Naive thymus-derived CD8-positive, alpha-beta T cell (primary cell): ENCODE measurements at regions not wholly inside any gene's neighbourhood (a gene's known extent, or its start where the extent isn't known, plus 50 kb on each side); places are given as distances from the start of the nearest gene placed in this dataset.

Experiments used
- ATAC-seq, 2 donors: fragments of 150-1000 bp; cut with Tn5 transposase in 1 of 2; sonication (Bioruptor Pico), chemical (Tn5 transposase) in 1 of 2; 1 replicate in 1 of 2; 2 replicates in 1 of 2; pipeline ENCODE4 v1.10.0; 2021; ENCODE audit warnings: mild to moderate bottlenecking in 2 of 2, moderate library complexity in 2 of 2
- POLR2A ChIA-PET: fragments of 350-600 bp; sonication (Branson Sonifier 250); formaldehyde crosslinking; loops from one replicate; lab custom pipeline; 2021; ENCODE audit warnings: antibody characterized with exemption; lab: Charles Lee
- DNase-seq, 10 donors: peaks; one replicate each; pipeline versions ENCODE4 v3.0.0 to v3.0.0-alpha.2; 2020 to 2022
- H3K27ac Mint-ChIP-seq, 10 donors: one replicate each; pipeline ENCODE4 v1.8.0; 2020 to 2022; ENCODE audit warnings: mild to moderate bottlenecking in 10 of 10, mixed read lengths in 10 of 10, moderate library complexity in 4 of 10, inconsistent platforms in 1 of 10
- H3K27me3 Mint-ChIP-seq, 5 donors: one replicate each; pipeline ENCODE4 v1.8.0; 2021 to 2022; ENCODE audit warnings: mixed read lengths in 5 of 5
- H3K36me3 Mint-ChIP-seq, 3 donors: one replicate each; pipeline ENCODE4 v1.8.0; 2020 to 2022; ENCODE audit warnings: mixed read lengths in 3 of 3, mild to moderate bottlenecking in 2 of 3, inconsistent platforms in 1 of 3
- H3K4me1 Mint-ChIP-seq, 4 donors: one replicate each; pipeline ENCODE4 v1.8.0; 2021 to 2022; ENCODE audit warnings: mixed read lengths in 4 of 4
- H3K4me3 Mint-ChIP-seq, 10 donors: one replicate each; pipeline ENCODE4 v1.8.0; 2020 to 2022; ENCODE audit warnings: mild to moderate bottlenecking in 10 of 10, mixed read lengths in 10 of 10, moderate library complexity in 6 of 10, inconsistent platforms in 1 of 10
- H3K9me3 Mint-ChIP-seq, 9 donors: one replicate each; pipeline ENCODE4 v1.8.0; 2020 to 2022; ENCODE audit warnings: mixed read lengths in 9 of 9, mild to moderate bottlenecking in 3 of 9, inconsistent platforms in 1 of 9, moderate library complexity in 1 of 9

DNA sequence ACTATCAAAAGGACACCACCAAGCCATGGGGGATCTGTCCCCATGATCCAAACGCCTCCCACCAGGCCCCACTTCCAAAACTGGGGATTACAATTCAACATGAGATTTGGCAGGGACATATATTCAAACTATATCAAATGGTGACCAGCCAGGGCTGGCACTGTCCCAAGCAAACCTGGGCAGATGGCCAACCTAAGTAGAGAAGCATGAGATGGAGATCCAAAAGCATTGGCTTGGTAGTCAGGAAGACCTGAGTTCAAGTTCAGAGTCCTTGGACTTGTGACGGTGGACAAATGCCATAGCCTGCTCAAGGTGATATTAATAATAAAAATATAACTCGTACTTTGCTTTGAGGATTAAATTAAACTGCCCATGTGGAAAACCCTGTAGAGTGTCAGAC is 79.2 kb upstream of the HS3ST1 start:
- H3K9me3 Mint-ChIP-seq = peaks cover 0 to 4% (median 0%) of the 10 kb centered on the region in 9 donors
- no peak overlapping the region for H3K27ac Mint-ChIP-seq
- H3K4me3 Mint-ChIP-seq = no peak overlapping the region
- H3K36me3 Mint-ChIP-seq = peaks cover 0 to 6% (median 0%) of the 10 kb centered on the region in 3 donors
- POLR2A ChIA-PET = no interaction called here
- DNase-seq = no peak
- H3K27me3 Mint-ChIP-seq = peaks cover 0 to 13% (median 4%) of the 10 kb centered on the region in 5 donors
- peaks cover 4 to 7% (median 6%) of the 10 kb centered on the region in 4 donors for H3K4me1 Mint-ChIP-seq
- ATAC-seq = no peak

DNA sequence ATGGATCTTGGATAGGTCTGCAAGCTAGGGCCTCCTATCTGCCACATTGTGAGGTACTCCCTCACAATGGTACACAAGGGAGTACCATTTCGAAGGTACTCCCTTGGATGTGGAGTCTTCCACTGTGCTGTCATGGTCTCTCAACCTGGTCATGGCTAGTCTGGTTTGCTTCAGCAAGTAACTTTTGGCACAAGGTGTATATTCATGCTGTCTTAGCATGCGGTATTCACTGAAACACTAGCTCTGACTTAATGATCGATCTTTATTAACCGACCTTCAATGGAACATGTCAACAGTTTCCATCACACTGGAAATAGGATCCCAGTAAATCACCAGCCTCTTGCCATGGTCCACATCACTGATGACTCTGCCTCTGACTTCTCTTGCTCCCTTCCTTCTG is 77.5 kb upstream of the HS3ST1 start:
- H3K4me3 Mint-ChIP-seq = no peak overlapping the region
- no peak overlapping the region for H3K27ac Mint-ChIP-seq
- peaks cover 0 to 9% (median 0%) of the 10 kb centered on the region in 9 donors for H3K9me3 Mint-ChIP-seq
- peaks cover 0 to 1% (median 0%) of the 10 kb centered on the region in 5 donors for H3K27me3 Mint-ChIP-seq
- peaks cover 4 to 7% (median 6%) of the 10 kb centered on the region in 4 donors for H3K4me1 Mint-ChIP-seq
- H3K36me3 Mint-ChIP-seq = peaks cover 0 to 6% (median 0%) of the 10 kb centered on the region in 3 donors
- no peak for ATAC-seq
- POLR2A ChIA-PET = interaction anchor here (0.6 kb wide), 1 partner anchor 13 kb away, joined by 4 read pairs; no protein-coding TSS in a partner anchor
- DNase-seq = no peak

DNA sequence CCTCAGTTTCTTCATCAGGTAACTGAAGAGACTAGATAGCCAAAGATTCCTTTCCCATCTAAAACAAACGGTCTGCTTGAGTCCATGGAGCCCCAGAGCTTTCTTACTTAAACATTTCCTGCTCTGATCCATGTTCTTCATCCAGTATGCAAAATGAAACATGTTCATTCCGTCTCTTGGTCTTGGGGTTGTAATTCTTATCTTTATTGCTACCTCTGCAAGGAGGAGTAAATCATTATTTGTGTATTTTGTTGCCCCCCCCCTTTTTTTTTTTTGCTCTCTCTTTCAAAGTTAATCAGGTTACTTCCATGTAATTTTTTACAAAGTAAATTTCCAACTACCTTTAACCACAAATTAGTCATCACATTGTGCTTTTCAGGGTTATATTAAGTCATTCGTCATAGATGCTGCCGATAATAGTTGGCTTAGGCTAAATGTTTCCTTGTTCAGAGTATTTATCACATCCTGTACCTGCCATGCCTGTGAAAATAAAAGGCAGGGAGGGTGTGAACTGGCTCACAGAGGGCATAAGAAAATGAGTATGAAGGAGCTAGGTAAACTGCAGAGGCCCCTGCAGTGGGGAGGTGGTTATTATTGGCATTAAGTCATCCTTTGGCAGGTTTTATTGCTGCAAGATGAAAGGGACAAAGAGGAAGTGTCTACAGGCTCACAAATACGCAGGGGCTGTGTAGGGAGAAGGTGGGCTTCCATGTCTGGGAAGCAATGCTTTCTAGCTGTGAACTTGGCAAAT is 76.7 kb upstream of the HS3ST1 start:
- H3K4me3 Mint-ChIP-seq = no peak overlapping the region
- peaks cover 0 to 9% (median 0%) of the 10 kb centered on the region in 9 donors for H3K9me3 Mint-ChIP-seq
- POLR2A ChIA-PET = interaction anchor here (0.6 kb wide), 1 partner anchor 13 kb away, joined by 4 read pairs; no protein-coding TSS in a partner anchor
- H3K4me1 Mint-ChIP-seq = peaks cover 4 to 7% (median 6%) of the 10 kb centered on the region in 4 donors
- ATAC-seq = no peak
- DNase-seq = no peak
- peaks cover 0 to 1% (median 0%) of the 10 kb centered on the region in 5 donors for H3K27me3 Mint-ChIP-seq
- peaks cover 0 to 6% (median 0%) of the 10 kb centered on the region in 3 donors for H3K36me3 Mint-ChIP-seq
- peak overlapping the region in 2 of 10 donors; percentile 0 to 32 for H3K27ac Mint-ChIP-seq

DNA sequence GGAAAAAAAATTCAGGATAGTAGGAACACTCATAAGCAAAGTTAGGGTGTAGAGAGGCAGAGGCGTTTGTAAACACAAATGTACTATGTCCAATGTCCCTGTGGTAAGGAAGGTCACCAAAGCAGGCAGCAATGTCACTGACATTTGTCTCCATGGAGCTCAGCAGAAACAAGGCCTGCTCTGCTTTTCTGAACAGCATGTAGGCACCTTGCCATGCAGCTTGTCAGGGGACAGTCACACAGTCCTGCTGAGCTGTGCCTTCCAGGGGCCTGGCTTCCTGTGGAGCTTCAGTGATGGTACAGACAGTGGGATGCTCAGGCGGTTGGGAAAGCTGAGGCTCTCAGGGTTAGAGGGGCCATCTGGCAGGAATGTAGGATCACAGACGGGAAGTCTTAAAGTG is 74.5 kb upstream of the HS3ST1 start:
- Mint-ChIP-seq H3K4me3 (no peak overlapping the region), H3K4me1 (peaks cover 4 to 7% (median 6%) of the 10 kb centered on the region in 4 donors), H3K9me3 (peaks cover 0 to 12% (median 2%) of the 10 kb centered on the region in 9 donors), H3K27ac (peak overlapping the region in 1 of 10 donors; percentile 35), H3K27me3 (peaks cover 0 to 3% (median 1%) of the 10 kb centered on the region in 5 donors), H3K36me3 (peaks cover 0 to 2% (median 1%) of the 10 kb centered on the region in 3 donors)
- DNase-seq (no peak), ATAC-seq (no peak)
- POLR2A ChIA-PET = no interaction called here

DNA sequence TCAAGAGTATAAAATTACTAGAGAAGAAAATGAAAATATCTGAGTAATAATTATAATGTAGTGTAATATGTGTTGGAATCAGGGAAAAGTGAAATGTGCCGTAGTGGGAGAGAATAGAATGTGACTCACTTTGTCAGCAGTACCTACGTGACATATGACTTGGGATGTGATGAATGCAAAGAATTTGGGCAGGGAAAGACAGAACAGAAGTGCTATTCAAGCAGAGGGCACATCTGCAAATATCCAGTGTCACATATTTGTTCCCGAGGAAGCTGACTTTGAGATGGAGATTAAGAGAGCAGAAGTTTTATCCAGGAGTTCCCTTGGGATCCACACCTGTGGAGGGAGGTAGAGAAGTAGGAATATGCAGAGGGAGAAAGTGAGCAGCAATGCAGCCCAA is 69.3 kb upstream of the HS3ST1 start:
- Mint-ChIP-seq H3K27me3 (peaks cover 2 to 7% (median 5%) of the 10 kb centered on the region in 5 donors), H3K27ac (no peak overlapping the region)
- no peak for ATAC-seq

DNA sequence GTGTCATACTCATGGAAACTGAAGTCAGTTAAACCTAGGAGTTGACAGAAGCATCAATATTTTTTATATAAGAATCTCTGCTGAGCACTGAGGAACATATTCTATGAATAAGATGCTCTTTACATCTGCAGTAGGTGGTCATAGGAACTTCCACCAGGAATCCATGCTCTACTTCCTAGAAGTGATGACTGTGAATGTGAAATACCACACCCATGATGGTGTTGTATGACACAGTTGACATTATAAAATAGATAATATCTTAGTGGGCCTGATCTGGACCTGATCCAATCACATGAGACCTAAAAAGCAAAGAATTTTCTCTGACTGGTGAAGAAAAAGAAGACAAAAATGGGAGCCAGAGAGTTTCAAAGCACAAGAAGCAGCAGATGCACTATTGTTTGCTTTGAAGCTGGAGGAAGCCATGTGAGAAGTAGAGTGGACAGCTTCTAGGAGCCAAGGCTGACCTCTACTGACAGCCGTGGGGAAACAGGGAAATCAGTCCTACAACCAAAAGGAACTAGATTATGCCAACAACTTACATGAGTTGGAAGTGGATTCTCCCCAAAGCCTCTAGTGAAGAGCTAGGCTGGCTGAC is 68.6 kb upstream of the HS3ST1 start:
- peaks cover 1 to 7% (median 5%) of the 10 kb centered on the region in 5 donors for H3K27me3 Mint-ChIP-seq
- no peak for DNase-seq
- H3K4me3 Mint-ChIP-seq = no peak overlapping the region
- H3K9me3 Mint-ChIP-seq = peaks cover 0 to 16% (median 7%) of the 10 kb centered on the region in 9 donors
- no peak for ATAC-seq
- peaks cover 0 to 16% (median 7%) of the 10 kb centered on the region in 3 donors for H3K36me3 Mint-ChIP-seq
- POLR2A ChIA-PET = no interaction called here
- peaks cover 0 to 6% (median 1%) of the 10 kb centered on the region in 4 donors for H3K4me1 Mint-ChIP-seq
- H3K27ac Mint-ChIP-seq = no peak overlapping the region

More for the DNA sequence above, 69.3 kb upstream of the HS3ST1 start:
- Mint-ChIP-seq H3K36me3 (peaks cover 0 to 11% (median 4%) of the 10 kb centered on the region in 3 donors), H3K4me1 (peaks cover 0 to 6% (median 1%) of the 10 kb centered on the region in 4 donors), H3K4me3 (no peak overlapping the region), H3K9me3 (peaks cover 0 to 14% (median 7%) of the 10 kb centered on the region in 9 donors)
- DNase-seq = no peak
- POLR2A ChIA-PET = no interaction called here

DNA sequence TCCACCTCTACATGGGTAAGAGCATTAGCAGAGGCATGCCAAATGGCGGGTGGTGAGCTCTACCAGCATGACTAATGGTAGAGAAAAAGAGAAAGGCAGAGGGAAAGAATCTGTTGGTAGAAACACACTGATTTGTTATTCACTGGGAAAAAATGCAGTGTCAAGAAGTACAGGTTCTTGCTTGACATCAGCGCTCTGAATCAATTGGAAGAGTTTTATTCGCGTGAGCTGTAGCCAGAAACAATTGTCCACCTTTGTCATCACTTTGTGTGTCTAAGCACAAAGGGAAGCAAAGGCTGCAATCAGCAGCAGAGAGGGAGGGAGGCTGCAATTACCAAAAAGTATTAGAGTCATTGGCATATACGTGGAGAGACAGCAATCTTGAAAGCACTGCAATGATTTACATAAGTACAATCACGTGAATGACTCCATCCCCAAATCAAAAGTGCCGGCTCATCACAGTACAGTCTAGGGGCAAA is 67.7 kb upstream of the HS3ST1 start:
- H3K4me1 Mint-ChIP-seq = peaks cover 0 to 6% (median 1%) of the 10 kb centered on the region in 4 donors
- POLR2A ChIA-PET = no interaction called here
- no peak overlapping the region for H3K4me3 Mint-ChIP-seq
- H3K27ac Mint-ChIP-seq = no peak overlapping the region
- peaks cover 0 to 16% (median 7%) of the 10 kb centered on the region in 3 donors for H3K36me3 Mint-ChIP-seq
- H3K27me3 Mint-ChIP-seq = peaks cover 1 to 7% (median 5%) of the 10 kb centered on the region in 5 donors
- ATAC-seq = no peak
- DNase-seq = no peak
- H3K9me3 Mint-ChIP-seq = peaks cover 0 to 17% (median 7%) of the 10 kb centered on the region in 9 donors

DNA sequence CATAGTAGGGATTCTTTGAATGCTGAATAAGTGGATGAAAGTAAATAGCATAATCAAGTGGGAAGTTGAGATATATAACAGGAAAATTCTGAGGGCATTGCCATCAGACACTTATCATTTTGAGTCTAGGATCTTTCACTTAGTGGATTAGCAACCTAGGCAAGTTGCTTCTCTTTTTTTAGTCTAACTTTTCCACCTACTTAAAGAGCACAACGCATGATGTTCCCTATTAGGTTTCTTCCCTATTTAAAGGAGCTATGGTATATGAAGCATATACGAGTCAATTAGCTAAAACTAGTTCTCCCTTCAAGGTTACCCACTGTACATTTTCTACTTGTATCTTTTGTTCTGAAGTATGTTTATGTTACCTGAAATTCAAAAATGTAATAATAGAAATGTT is 67.1 kb upstream of the HS3ST1 start:
- H3K4me3 Mint-ChIP-seq = no peak overlapping the region
- H3K27me3 Mint-ChIP-seq = peaks cover 1 to 7% (median 5%) of the 10 kb centered on the region in 5 donors
- H3K36me3 Mint-ChIP-seq = peaks cover 0 to 16% (median 7%) of the 10 kb centered on the region in 3 donors
- POLR2A ChIA-PET = no interaction called here
- no peak overlapping the region for H3K27ac Mint-ChIP-seq
- DNase-seq = no peak
- ATAC-seq = no peak
- peaks cover 0 to 17% (median 7%) of the 10 kb centered on the region in 9 donors for H3K9me3 Mint-ChIP-seq
- H3K4me1 Mint-ChIP-seq = peaks cover 0 to 6% (median 1%) of the 10 kb centered on the region in 4 donors

DNA sequence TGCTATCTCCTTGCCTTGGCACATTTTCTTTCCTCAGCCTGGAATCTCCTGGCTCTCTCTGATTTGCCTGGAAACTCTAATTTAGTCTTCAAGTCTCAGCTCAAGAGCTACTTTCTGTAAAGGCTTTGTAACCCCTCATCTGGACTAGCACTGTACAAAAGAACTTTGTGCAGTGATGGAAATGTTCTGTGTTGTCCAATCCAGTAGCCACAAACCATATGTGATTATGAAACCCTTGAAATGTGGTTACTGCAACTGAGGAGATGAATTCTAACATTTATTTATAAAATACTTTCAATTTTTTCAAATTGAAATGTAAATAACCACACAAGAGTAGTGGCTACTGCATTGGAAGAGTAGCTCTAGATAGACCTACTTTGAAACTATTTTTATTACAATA is 66.6 kb upstream of the HS3ST1 start:
- peaks cover 0 to 16% (median 7%) of the 10 kb centered on the region in 3 donors for H3K36me3 Mint-ChIP-seq
- H3K4me1 Mint-ChIP-seq = peaks cover 0 to 6% (median 1%) of the 10 kb centered on the region in 4 donors
- no peak overlapping the region for H3K27ac Mint-ChIP-seq
- H3K4me3 Mint-ChIP-seq = no peak overlapping the region
- H3K27me3 Mint-ChIP-seq = peaks cover 1 to 7% (median 5%) of the 10 kb centered on the region in 5 donors
- H3K9me3 Mint-ChIP-seq = peaks cover 0 to 17% (median 7%) of the 10 kb centered on the region in 9 donors
- POLR2A ChIA-PET = no interaction called here
- ATAC-seq = no peak
- DNase-seq = no peak

DNA sequence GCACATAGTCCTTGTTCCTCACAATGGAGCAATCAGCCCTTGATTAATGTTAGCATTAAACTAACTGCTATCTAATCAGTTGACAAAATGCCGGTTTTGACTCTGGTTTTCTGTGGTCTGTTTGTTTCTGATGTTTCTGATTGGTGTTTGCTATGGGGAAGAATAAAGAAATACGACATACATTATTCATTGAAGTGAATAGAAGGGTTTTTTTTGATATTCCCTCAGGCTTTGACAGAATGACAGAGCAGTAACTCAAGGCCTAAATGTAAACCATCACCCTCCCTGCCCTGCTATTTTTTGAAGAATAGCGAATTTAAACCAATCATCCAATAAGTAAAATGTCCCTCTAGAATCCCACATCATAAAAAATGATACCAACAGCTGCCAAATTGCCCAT is 65.5 kb upstream of the HS3ST1 start:
- Mint-ChIP-seq H3K27me3 (peaks cover 1 to 7% (median 3%) of the 10 kb centered on the region in 5 donors), H3K27ac (no peak overlapping the region), H3K9me3 (peaks cover 0 to 17% (median 5%) of the 10 kb centered on the region in 9 donors), H3K4me3 (no peak overlapping the region), H3K4me1 (peaks cover 0 to 10% (median 3%) of the 10 kb centered on the region in 4 donors), H3K36me3 (peaks cover 0 to 16% (median 6%) of the 10 kb centered on the region in 3 donors)
- DNase-seq = no peak
- ATAC-seq = no peak
- POLR2A ChIA-PET = interaction anchor here (0.5 kb wide), 1 partner anchor 770 kb away, joined by 3 read pairs; no protein-coding TSS in a partner anchor

DNA sequence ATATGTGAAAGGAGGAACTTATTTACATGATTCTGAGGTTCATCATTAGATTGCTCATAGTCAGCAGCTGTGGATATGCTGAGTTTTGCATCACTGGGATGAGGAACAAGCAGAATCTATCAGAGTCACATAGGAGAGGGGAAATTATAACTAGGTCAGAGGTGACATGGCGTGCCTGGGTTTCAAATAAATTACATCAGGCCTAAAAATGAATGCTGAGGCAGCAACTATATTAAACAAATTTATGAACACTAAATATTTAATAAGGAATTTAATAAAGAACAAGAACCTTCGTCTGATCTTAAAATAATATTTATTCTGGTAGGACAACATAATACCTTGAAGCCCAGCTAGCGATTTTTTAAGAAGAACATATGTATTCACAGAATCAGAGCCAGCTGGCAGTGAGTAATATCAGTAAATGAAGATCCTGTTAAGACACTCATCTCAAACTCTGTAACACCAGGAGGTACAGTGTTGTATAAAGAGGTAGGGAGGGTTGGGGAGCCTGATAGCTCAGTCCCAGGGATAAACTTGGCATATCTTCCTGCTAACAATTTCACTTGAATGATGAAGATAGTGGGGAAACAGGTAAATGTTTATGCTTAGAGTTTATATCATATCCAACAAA is 60.9 kb upstream of the HS3ST1 start:
- Mint-ChIP-seq H3K27me3 (peaks cover 0 to under 1% (median 0%) of the 10 kb centered on the region in 5 donors), H3K4me3 (no peak overlapping the region), H3K36me3 (peaks cover 0 to 5% (median 3%) of the 10 kb centered on the region in 3 donors), H3K27ac (peak overlapping the region in 2 of 10 donors; percentile 20 to 69), H3K4me1 (peaks cover 0 to 27% (median 11%) of the 10 kb centered on the region in 4 donors), H3K9me3 (peaks cover 0 to 8% (median 0%) of the 10 kb centered on the region in 9 donors)
- POLR2A ChIA-PET = no interaction called here
- ATAC-seq = no peak
- no peak for DNase-seq
